Brain microvascular endothelial cell (primary cell): ENCODE measurements at regions not wholly inside any gene's neighbourhood (a gene's known extent, or its start where the extent isn't known, plus 50 kb on each side); places are given as distances from the start of the nearest gene placed in this dataset.

ENCODE experiments used
- DNase-seq: peaks from one replicate; pipeline ENCODE4 v3.0.0-alpha.2; 2020
- H3K27ac ChIP-seq: fragments of 250-450 bp; sonication (Bioruptor Pico); 2 replicates; pipeline ENCODE4 v1.5.1; 2020; ENCODE audit warnings: mild to moderate bottlenecking, moderate library complexity
- H3K27me3 ChIP-seq: fragments of 250-450 bp; sonication (Bioruptor Pico); replicated peaks from 2 replicates; pipeline ENCODE4 v1.5.1; 2020; ENCODE audit warnings: mild to moderate bottlenecking
- H3K36me3 ChIP-seq: fragments of 250-450 bp; sonication (Bioruptor Pico); replicated peaks from 2 replicates; pipeline ENCODE4 v1.5.1; 2020; ENCODE audit warnings: mild to moderate bottlenecking
- H3K4me3 ChIP-seq: 2 replicates; pipeline ENCODE4 v1.5.1; 2011; ENCODE audit warnings: low read depth, mild to moderate bottlenecking, control low read depth, low read length, moderate library complexity
- in situ Hi-C: cut with HindIII; loops from 2 replicates; pipeline ENCODE4 v1.10.0; 2017; ENCODE audit warnings: low sequenced_read_pairs, low pct_ligation_motif_present
- TF ChIP-seq, protein P1 (sequence below): IDR thresholded peaks from 2 replicates; pipeline ENCODE4 v1.5.1; 2011; ENCODE audit warnings: low read depth, mild to moderate bottlenecking, moderate library complexity, low read length, control low read depth, inconsistent platforms; ENCODE audit errors: missing control alignments

DNA sequence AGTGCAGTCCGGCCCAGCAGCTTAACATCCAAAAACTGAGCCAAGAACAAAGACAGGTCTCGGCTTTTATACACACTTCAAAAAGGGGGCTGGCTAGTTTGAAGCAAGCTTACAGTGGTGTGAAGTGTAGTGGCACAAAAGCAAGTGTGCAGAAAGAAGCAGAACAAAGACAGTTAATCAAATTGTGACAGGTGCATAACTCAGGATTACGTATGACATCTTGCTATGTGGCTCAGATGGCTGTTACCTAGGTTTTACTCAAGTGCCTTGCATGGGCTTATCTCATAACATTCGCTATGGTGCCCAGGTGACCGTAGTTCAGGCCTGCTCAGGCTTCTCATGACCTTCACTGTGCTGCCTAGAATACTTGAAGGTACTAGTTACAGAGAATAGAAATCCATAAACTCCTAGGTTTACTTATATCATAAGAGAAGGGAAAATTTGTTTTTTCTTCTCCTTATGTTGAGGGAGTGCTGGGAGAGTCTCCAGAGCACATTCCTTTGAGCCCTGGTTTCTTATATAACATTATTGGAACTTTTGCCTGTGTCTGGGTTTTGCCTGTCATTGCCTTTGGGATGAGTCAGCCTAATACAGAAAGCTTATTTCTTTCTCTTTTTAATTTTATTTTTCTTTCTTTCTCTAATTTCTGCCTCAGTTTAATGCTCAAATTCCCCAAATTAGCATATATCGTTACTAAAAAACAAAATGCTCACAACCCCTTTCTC, 1629.1 kb upstream of the PCDH20 start:
- Histone ChIP-seq H3K36me3 (no peaks in the 10 kb centered on the region), H3K4me3 (no peak overlapping the region), H3K27me3 (no peaks in the 10 kb centered on the region), H3K27ac (no peak overlapping the region)
- TF ChIP-seq, protein P1, sequence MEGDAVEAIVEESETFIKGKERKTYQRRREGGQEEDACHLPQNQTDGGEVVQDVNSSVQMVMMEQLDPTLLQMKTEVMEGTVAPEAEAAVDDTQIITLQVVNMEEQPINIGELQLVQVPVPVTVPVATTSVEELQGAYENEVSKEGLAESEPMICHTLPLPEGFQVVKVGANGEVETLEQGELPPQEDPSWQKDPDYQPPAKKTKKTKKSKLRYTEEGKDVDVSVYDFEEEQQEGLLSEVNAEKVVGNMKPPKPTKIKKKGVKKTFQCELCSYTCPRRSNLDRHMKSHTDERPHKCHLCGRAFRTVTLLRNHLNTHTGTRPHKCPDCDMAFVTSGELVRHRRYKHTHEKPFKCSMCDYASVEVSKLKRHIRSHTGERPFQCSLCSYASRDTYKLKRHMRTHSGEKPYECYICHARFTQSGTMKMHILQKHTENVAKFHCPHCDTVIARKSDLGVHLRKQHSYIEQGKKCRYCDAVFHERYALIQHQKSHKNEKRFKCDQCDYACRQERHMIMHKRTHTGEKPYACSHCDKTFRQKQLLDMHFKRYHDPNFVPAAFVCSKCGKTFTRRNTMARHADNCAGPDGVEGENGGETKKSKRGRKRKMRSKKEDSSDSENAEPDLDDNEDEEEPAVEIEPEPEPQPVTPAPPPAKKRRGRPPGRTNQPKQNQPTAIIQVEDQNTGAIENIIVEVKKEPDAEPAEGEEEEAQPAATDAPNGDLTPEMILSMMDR: no peak
- DNase-seq: no peak
- in situ Hi-C loops: no loop called here

DNA sequence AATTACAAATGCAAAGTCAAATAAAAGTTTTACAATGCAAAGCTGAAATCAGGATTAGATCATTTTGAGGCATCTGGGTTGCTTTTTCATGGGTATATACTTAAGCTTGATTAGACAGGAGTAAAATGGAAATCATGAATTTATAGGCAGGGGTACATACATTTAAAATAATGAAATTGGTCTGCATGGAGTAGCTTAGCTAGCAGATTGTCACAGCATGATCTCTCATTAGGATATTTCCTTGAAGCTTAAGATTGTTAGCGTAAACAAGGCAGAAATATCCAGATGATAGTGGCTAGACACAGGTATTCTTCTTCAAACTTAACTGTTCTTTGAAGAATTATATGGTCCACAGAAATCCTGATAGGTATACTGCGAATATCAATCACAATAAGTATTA, 1627.0 kb upstream of the PCDH20 start:
- in situ Hi-C loops: no loop called here
- no peaks in the 10 kb centered on the region for H3K36me3 ChIP-seq
- TF ChIP-seq, protein P1: no peak
- H3K4me3 ChIP-seq: no peak overlapping the region
- H3K27ac ChIP-seq: no peak overlapping the region
- no peaks in the 10 kb centered on the region for H3K27me3 ChIP-seq
- no peak for DNase-seq

DNA sequence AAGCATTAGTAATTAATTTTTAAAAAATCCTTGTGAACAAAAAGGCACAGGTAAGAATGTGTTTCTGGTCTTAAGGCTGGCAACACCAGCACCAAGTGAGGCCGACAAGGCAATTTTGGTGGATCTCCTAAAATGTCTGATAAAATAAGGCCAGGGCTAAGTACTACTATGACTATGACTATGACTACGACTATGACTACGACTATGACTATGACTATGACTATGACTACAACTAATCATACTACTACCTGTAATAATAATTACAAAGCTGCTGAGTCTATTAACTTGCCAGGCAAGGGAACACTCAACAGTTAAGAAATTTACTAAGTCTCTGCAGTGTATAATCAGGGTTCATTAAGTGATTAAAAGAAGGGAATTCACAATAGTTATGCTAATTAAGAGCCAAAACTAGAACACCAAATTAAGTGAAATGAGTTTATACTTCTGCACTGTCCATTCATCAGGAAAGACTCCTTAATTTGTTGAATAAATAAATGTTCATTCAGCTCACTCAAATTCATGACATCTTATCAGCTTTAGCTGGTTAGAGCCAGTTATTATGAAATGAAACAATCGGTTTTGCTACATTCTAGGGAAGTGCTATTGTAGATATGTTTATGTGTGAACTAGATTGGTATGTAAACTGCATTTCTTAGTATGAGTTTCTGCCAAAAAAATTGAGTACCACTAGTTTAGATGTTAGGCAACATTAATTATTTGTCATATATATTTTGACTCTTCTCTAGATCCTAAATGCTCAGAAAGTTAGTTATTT, 1626.2 kb upstream of the PCDH20 start:
- H3K4me3 ChIP-seq: no peak overlapping the region
- no peaks in the 10 kb centered on the region for H3K27me3 ChIP-seq
- H3K36me3 ChIP-seq: no peaks in the 10 kb centered on the region
- no peak for DNase-seq
- H3K27ac ChIP-seq: no peak overlapping the region
- in situ Hi-C loops: no loop called here
- TF ChIP-seq, protein P1: no peak

GRCh38 chr13:63026285-63026797, 1610.7 kb upstream of the PCDH20 start:
- Histone ChIP-seq H3K4me3 (no peak overlapping the region), H3K27ac (no peak overlapping the region), H3K36me3 (no peaks in the 10 kb centered on the region), H3K27me3 (no peaks in the 10 kb centered on the region)
- in situ Hi-C loops: no loop called here
- no peak for DNase-seq
- TF ChIP-seq, protein P1: no peak

- H3K4me3 ChIP-seq: no peak overlapping the region
Measured at GRCh38 chr13:63025741-63026140, 1610.1 kb upstream of the PCDH20 start.

More at GRCh38 chr13:63025741-63026140, 1610.1 kb upstream of the PCDH20 start:
- in situ Hi-C loops: no loop called here
- Histone ChIP-seq H3K27ac (no peak overlapping the region), H3K36me3 (no peaks in the 10 kb centered on the region), H3K27me3 (no peaks in the 10 kb centered on the region)
- TF ChIP-seq, protein P1: no peak
- no peak for DNase-seq
